Tibial artery (tissue), 4 donors: ENCODE measurements at regions not wholly inside any gene's neighbourhood (a gene's known extent, or its start where the extent isn't known, plus 50 kb on each side); places are given as distances from the start of the nearest gene placed in this dataset.

Experiments used
- DNase-seq, 2 donors: peaks; one replicate each; pipeline ENCODE4 v3.0.0-alpha.2; 2019
- H3K27ac ChIP-seq, 2 donors: fragments of 200-600 bp; sonication (generic) in 1 of 2; 1 replicate in 1 of 2; 2 replicates in 1 of 2; pipeline ENCODE4 v1.5.1; 2018 to 2019; ENCODE audit warnings: mild to moderate bottlenecking in 1 of 2
- H3K27me3 ChIP-seq, 2 donors: fragments of 200-600 bp; sonication (generic) in 1 of 2; one replicate each; pipeline versions ENCODE4 v1.5.1 to v1.6.0; 2016 to 2019
- H3K36me3 ChIP-seq, 3 donors: fragments of 200-600 bp; sonication (generic) in 2 of 3; one replicate each; pipeline ENCODE4 v1.5.1; 2016 to 2019; ENCODE audit warnings: mild to moderate bottlenecking in 2 of 3
- H3K4me1 ChIP-seq, 4 donors: fragments of 200-600 bp; sonication (generic) in 2 of 4; 1 replicate in 3 of 4; 2 replicates in 1 of 4; pipeline ENCODE4 v1.5.1; 2016 to 2019
- H3K4me3 ChIP-seq, 2 donors: fragments of 200-600 bp; sonication (generic) in 1 of 2; 1 replicate in 1 of 2; 2 replicates in 1 of 2; pipeline ENCODE4 v1.5.1; 2018 to 2019; ENCODE audit warnings: mild to moderate bottlenecking in 2 of 2
- H3K9me3 ChIP-seq, 3 donors: fragments of 200-600 bp; sonication (generic) in 1 of 3; one replicate each; pipeline ENCODE4 v1.5.1; 2016 to 2019
- CTCF ChIP-seq, 2 experiments: fragments of 200-600 bp in 1 of 2; fragments of 450-650 bp in 1 of 2; IDR thresholded peaks; one replicate each; pipeline ENCODE4 v1.5.1; 2017 to 2019; ENCODE audit warnings: antibody characterized with exemption in 2 of 2, mild to moderate bottlenecking in 1 of 2, moderate library complexity in 1 of 2
- intact Hi-C: fragments of 100-400 bp; cut with DNase I; formaldehyde crosslinking; loops from one replicate; pipeline ENCODE4 v1.15.0; 2023; ENCODE audit warnings: low total_unique reads

DNA sequence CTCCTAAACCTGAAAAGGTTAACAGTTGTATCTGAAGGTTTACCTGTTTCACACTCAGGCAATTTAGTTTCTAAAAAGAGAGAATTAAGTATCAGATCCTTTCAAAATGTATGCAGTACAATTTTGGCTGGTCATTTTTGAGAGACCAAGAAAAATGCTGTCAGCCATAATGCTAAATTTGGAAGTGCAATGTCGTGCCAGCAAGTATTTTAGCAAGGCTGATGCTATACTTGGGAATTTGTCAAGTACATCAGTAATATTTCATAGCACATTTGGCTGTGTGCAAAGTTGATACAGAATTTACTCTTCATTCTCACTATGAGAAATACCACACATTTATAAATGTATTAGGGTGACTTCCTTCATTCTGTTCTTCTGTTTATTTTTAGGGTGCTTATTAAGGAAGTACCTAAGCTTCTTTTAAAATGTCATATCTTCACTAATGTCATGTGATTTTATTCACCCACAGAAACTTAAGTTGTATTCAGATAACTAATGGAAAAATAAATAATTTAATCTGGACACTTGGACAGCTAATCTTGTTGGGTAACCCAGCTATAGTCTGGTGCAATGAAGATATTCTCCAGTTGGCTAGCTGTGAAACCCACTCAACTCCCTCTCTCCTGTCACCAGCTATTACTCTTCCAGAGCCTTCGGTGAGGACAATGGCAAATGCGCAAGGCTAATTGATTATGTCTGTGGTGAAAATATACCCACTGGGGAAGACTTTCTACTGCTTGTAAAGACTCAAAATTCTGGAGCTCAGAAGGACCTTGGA, 84.2 kb upstream of the TLL1 start:
- Histone ChIP-seq H3K27me3 (no peaks in the 10 kb centered on the region), H3K4me1 (peaks cover 0 to 59% (median 23%) of the 10 kb centered on the region in 4 donors), H3K36me3 (no peaks in the 10 kb centered on the region), H3K9me3 (no peaks in the 10 kb centered on the region), H3K4me3 (no peak overlapping the region), H3K27ac (no peak overlapping the region)
- no peak for TF ChIP-seq CTCF (IDR thresholded peaks at IDR 0.05)
- intact Hi-C loops = no loop called here
- DNase-seq = no peak

GRCh38 chr4:165793236-165793635, 79.8 kb upstream of the TLL1 start:
- Histone ChIP-seq H3K27me3 (no peaks in the 10 kb centered on the region), H3K27ac (no peak overlapping the region), H3K4me1 (peaks cover 0 to 23% (median 8%) of the 10 kb centered on the region in 4 donors), H3K9me3 (no peaks in the 10 kb centered on the region), H3K36me3 (no peaks in the 10 kb centered on the region), H3K4me3 (no peak overlapping the region)
- no peak for TF ChIP-seq CTCF (IDR thresholded peaks at IDR 0.05)
- intact Hi-C loops = no loop called here
- DNase-seq = no peak

DNA sequence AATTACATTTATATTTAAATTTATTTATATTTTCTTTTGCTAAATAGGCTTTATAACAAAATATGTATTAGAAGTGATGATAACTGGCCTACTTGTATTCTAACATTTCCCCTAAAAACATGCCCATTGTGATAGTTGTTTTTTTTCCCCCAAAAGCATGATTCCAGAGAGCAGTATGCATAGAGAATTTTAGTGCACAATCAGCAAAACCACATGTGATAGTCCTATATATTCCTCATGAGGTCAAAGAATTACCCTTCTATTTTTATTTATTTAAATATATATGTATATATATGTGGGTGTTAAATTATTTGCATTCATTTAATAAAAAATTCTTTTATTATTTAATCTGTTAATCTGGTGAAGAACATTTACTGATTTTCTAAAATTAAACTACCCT, 78.2 kb upstream of the TLL1 start:
- intact Hi-C loops = no loop called here
- Histone ChIP-seq H3K4me3 (no peak overlapping the region), H3K36me3 (no peaks in the 10 kb centered on the region), H3K4me1 (peaks cover 0 to 9% (median 0%) of the 10 kb centered on the region in 4 donors), H3K9me3 (no peaks in the 10 kb centered on the region), H3K27ac (no peak overlapping the region), H3K27me3 (no peaks in the 10 kb centered on the region)
- no peak for TF ChIP-seq CTCF (IDR thresholded peaks at IDR 0.05)
- no peak for DNase-seq

DNA sequence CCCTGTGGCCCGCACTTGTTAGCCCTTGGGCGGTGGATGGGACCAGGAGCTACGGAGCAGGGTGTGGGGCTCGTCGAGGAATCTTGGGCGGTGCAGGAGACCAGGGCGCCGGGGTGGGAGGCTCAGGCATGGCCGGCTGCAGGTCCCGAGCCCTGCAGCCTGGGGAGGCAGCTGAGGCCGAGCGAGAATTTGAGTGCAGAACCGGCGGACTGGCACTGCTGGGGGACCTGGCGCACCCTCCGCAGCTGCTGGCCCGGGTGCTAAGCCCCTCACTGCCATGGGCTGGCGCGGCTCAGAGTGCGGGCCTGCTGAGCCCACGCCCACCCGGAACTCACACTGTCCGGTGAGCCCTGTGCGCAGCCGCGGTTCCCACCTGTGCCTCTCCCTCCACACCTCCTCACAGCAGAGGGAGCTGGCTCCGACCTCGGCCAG, 73.6 kb upstream of the TLL1 start:
- DNase-seq = no peak
- H3K27me3 ChIP-seq = no peaks in the 10 kb centered on the region
- no peaks in the 10 kb centered on the region for H3K4me1 ChIP-seq
- H3K36me3 ChIP-seq = no peaks in the 10 kb centered on the region
- intact Hi-C loops = no loop called here
- TF ChIP-seq CTCF (IDR thresholded peaks at IDR 0.05) = no peak
- H3K9me3 ChIP-seq = no peaks in the 10 kb centered on the region
- H3K4me3 ChIP-seq = no peak overlapping the region
- H3K27ac ChIP-seq = no peak overlapping the region

- DNase-seq = no peak
- Histone ChIP-seq H3K4me1 (no peaks in the 10 kb centered on the region), H3K27me3 (no peaks in the 10 kb centered on the region), H3K9me3 (no peaks in the 10 kb centered on the region), H3K4me3 (no peak overlapping the region), H3K27ac (no peak overlapping the region), H3K36me3 (no peaks in the 10 kb centered on the region)
- no peak for TF ChIP-seq CTCF (IDR thresholded peaks at IDR 0.05)
- intact Hi-C loops = loop anchor here (5.0 kb wide), 1 partner anchor 155 kb away; no protein-coding TSS in a partner anchor
Measured at GRCh38 chr4:165802452-165802851, 70.6 kb upstream of the TLL1 start.
